ENCODE measurements at regions not wholly inside any gene's neighbourhood (a gene's known extent, or its start where the extent isn't known, plus 50 kb on each side); places are given as distances from the start of the nearest gene placed in this dataset.

DNA sequence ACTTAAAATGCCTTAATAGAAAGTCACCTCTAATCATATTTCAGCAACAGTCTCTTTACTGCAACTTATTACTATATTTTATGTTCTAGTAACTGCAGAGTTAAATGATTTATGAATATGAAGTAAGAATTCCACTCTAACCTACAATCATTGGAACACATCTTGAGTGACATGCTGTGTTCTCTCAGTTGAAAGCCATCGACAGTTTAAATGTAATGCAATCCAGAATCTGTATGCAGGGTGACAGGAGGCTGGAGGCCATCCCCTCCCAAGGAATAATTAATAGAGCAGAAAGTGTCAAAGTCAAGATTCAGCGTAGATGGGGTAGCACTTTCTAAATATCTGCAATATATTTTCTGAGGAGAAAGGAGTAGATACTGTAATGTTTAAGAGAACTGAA lies 590.3 kb upstream of the SORCS1 start (continued):
- TF ChIP-seq, protein P1, sequence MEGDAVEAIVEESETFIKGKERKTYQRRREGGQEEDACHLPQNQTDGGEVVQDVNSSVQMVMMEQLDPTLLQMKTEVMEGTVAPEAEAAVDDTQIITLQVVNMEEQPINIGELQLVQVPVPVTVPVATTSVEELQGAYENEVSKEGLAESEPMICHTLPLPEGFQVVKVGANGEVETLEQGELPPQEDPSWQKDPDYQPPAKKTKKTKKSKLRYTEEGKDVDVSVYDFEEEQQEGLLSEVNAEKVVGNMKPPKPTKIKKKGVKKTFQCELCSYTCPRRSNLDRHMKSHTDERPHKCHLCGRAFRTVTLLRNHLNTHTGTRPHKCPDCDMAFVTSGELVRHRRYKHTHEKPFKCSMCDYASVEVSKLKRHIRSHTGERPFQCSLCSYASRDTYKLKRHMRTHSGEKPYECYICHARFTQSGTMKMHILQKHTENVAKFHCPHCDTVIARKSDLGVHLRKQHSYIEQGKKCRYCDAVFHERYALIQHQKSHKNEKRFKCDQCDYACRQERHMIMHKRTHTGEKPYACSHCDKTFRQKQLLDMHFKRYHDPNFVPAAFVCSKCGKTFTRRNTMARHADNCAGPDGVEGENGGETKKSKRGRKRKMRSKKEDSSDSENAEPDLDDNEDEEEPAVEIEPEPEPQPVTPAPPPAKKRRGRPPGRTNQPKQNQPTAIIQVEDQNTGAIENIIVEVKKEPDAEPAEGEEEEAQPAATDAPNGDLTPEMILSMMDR (conservative IDR thresholded peaks at IDR 0.05; ENCODE audit: low read depth in 2 of 2), result no peak

DNA sequence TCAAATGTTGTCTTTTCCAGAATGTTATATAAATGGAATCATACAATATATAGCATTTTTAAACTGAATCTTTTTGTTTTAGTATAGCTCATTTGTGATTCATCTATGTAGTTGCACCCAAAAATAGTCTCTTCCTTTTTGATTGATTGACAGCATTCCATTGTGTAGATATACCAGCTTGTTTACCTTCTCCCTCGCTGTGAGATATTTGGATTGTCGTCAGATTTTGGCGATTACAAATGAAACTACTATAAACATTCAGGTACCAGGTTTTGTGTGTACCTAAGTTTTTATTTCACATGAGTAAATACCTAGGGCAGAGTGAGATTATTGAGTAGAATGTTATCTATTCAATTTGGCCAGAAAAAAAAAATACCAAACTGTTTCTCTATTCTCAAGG lies 584.7 kb upstream of the SORCS1 start:
- Mint-ChIP-seq H3K27ac (no peak overlapping the region), H3K4me1 (no peaks in the 10 kb centered on the region), H3K36me3 (ENCODE audit: low read depth) (no peaks in the 10 kb centered on the region), H3K4me3 (no peak overlapping the region), H3K27me3 (ENCODE audit: insufficient read depth, low read depth, poor library complexity) (no peaks in the 10 kb centered on the region), H3K9me3 (no peaks in the 10 kb centered on the region)
- Histone ChIP-seq H3K4me2 (no peak overlapping the region), H4K20me1 (replicated peaks; ENCODE audit: insufficient read depth) (no peaks in the 10 kb centered on the region), H3K9me2 (ENCODE audit: insufficient read depth) (no peaks in the 10 kb centered on the region), H2AFZ (no peak overlapping the region), H3K4me3 (no peak overlapping the region), H3K4me1 (ENCODE audit: insufficient read depth) (no peaks in the 10 kb centered on the region), H3K79me2 (replicated peaks; ENCODE audit: insufficient read depth) (no peaks in the 10 kb centered on the region), H3K27me3 (ENCODE audit: insufficient read depth) (no peaks in the 10 kb centered on the region), H3K27ac (ENCODE audit: low read depth) (no peak overlapping the region), H3F3A (replicated peaks; ENCODE audit: low read depth) (no peaks in the 10 kb centered on the region), H3K36me3 (ENCODE audit: insufficient read depth) (no peaks in the 10 kb centered on the region)
- DNase-seq (ENCODE audit: low spot score) (no peak), ATAC-seq (no peak)
- TF ChIP-seq, protein P2, sequence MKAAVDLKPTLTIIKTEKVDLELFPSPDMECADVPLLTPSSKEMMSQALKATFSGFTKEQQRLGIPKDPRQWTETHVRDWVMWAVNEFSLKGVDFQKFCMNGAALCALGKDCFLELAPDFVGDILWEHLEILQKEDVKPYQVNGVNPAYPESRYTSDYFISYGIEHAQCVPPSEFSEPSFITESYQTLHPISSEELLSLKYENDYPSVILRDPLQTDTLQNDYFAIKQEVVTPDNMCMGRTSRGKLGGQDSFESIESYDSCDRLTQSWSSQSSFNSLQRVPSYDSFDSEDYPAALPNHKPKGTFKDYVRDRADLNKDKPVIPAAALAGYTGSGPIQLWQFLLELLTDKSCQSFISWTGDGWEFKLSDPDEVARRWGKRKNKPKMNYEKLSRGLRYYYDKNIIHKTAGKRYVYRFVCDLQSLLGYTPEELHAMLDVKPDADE (IDR thresholded peaks at IDR 0.05), result no peak
- TF ChIP-seq, protein P3, sequence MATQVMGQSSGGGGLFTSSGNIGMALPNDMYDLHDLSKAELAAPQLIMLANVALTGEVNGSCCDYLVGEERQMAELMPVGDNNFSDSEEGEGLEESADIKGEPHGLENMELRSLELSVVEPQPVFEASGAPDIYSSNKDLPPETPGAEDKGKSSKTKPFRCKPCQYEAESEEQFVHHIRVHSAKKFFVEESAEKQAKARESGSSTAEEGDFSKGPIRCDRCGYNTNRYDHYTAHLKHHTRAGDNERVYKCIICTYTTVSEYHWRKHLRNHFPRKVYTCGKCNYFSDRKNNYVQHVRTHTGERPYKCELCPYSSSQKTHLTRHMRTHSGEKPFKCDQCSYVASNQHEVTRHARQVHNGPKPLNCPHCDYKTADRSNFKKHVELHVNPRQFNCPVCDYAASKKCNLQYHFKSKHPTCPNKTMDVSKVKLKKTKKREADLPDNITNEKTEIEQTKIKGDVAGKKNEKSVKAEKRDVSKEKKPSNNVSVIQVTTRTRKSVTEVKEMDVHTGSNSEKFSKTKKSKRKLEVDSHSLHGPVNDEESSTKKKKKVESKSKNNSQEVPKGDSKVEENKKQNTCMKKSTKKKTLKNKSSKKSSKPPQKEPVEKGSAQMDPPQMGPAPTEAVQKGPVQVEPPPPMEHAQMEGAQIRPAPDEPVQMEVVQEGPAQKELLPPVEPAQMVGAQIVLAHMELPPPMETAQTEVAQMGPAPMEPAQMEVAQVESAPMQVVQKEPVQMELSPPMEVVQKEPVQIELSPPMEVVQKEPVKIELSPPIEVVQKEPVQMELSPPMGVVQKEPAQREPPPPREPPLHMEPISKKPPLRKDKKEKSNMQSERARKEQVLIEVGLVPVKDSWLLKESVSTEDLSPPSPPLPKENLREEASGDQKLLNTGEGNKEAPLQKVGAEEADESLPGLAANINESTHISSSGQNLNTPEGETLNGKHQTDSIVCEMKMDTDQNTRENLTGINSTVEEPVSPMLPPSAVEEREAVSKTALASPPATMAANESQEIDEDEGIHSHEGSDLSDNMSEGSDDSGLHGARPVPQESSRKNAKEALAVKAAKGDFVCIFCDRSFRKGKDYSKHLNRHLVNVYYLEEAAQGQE (IDR thresholded peaks at IDR 0.05; ENCODE audit: unreplicated experiment), result no peak
- TF ChIP-seq JUNB (IDR thresholded peaks at IDR 0.05; ENCODE audit: unreplicated experiment) (no peak), ZNF114 (CRISPR knock-in tag; IDR thresholded peaks at IDR 0.05) (no peak), EZH2phosphoT487 (IDR thresholded peaks at IDR 0.05; ENCODE audit: unreplicated experiment) (no peak), NANOG (IDR thresholded peaks at IDR 0.05; ENCODE audit: borderline replicate concordance) (no peak), POLR2AphosphoS5 (IDR thresholded peaks at IDR 0.05; ENCODE audit: low read depth) (no peak), STAT1 (IDR thresholded peaks at IDR 0.05; ENCODE audit: unreplicated experiment) (no peak), ZNF331 (CRISPR knock-in tag; IDR thresholded peaks at IDR 0.05; ENCODE audit: low read depth) (no peak), CREB1 (CRISPR knock-in tag; IDR thresholded peaks at IDR 0.05; ENCODE audit: low read depth) (no peak)
- TF ChIP-seq, protein P4, sequence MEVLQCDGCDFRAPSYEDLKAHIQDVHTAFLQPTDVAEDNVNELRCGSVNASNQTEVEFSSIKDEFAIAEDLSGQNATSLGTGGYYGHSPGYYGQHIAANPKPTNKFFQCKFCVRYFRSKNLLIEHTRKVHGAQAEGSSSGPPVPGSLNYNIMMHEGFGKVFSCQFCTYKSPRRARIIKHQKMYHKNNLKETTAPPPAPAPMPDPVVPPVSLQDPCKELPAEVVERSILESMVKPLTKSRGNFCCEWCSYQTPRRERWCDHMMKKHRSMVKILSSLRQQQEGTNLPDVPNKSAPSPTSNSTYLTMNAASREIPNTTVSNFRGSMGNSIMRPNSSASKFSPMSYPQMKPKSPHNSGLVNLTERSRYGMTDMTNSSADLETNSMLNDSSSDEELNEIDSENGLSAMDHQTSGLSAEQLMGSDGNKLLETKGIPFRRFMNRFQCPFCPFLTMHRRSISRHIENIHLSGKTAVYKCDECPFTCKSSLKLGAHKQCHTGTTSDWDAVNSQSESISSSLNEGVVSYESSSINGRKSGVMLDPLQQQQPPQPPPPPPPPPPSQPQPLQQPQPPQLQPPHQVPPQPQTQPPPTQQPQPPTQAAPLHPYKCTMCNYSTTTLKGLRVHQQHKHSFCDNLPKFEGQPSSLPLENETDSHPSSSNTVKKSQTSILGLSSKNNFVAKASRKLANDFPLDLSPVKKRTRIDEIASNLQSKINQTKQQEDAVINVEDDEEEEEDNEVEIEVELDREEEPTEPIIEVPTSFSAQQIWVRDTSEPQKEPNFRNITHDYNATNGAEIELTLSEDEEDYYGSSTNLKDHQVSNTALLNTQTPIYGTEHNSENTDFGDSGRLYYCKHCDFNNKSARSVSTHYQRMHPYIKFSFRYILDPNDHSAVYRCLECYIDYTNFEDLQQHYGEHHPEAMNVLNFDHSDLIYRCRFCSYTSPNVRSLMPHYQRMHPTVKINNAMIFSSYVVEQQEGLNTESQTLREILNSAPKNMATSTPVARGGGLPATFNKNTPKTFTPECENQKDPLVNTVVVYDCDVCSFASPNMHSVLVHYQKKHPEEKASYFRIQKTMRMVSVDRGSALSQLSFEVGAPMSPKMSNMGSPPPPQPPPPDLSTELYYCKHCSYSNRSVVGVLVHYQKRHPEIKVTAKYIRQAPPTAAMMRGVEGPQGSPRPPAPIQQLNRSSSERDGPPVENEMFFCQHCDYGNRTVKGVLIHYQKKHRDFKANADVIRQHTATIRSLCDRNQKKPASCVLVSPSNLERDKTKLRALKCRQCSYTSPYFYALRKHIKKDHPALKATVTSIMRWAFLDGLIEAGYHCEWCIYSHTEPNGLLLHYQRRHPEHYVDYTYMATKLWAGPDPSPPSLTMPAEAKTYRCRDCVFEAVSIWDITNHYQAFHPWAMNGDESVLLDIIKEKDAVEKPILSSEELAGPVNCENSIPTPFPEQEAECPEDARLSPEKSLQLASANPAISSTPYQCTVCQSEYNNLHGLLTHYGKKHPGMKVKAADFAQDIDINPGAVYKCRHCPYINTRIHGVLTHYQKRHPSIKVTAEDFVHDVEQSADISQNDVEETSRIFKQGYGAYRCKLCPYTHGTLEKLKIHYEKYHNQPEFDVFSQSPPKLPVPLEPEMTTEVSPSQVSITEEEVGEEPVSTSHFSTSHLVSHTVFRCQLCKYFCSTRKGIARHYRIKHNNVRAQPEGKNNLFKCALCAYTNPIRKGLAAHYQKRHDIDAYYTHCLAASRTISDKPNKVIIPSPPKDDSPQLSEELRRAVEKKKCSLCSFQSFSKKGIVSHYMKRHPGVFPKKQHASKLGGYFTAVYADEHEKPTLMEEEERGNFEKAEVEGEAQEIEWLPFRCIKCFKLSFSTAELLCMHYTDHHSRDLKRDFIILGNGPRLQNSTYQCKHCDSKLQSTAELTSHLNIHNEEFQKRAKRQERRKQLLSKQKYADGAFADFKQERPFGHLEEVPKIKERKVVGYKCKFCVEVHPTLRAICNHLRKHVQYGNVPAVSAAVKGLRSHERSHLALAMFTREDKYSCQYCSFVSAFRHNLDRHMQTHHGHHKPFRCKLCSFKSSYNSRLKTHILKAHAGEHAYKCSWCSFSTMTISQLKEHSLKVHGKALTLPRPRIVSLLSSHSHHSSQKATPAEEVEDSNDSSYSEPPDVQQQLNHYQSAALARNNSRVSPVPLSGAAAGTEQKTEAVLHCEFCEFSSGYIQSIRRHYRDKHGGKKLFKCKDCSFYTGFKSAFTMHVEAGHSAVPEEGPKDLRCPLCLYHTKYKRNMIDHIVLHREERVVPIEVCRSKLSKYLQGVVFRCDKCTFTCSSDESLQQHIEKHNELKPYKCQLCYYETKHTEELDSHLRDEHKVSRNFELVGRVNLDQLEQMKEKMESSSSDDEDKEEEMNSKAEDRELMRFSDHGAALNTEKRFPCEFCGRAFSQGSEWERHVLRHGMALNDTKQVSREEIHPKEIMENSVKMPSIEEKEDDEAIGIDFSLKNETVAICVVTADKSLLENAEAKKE (CRISPR knock-in tag; IDR thresholded peaks at IDR 0.05), result no peak

Measured in GM23338 (cell line).